ENCODE measurements at regions not wholly inside any gene's neighbourhood (a gene's known extent, or its start where the extent isn't known, plus 50 kb on each side); places are given as distances from the start of the nearest gene placed in this dataset.

DNA sequence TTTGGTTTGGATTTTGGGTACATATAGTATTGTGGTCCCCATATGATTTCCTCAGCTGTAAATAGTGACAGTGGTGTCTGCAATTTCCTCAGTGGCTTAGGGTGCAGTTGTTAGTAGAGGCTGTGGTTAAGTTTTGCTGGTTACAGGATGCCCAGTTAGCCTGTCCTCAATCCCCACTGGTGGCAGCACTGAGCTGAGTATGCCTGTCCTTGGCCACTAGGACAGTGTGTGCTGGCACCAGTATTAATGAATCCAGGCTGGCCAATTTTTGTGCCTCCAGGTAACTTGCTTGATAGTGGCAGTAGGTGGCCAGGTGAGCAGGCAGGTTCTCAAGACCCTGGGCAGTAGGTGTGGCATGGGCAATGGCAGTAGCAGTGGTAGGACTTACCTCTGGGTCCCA, 973.1 kb downstream of the TMEM182 start:
- no peak for DNase-seq

DNA sequence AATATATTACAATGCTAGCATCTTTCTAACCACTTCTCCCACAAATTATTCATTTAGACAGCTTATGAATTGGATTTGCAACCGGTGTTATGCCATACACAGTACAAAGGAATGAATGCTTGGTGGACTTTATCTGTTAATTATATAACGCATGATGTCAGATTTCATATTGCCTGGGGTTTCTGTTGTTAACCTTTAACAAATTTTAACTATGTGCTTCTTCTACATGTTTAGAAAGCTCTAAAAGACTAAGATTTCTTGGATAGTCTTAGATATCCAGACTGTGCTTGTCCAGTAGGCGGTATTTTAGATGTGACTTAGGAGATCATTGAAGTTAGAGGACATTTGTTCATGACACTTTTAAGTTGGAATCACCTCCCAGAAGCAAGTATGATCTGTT, 976.3 kb downstream of the TMEM182 start:
- no peak for DNase-seq

DNA sequence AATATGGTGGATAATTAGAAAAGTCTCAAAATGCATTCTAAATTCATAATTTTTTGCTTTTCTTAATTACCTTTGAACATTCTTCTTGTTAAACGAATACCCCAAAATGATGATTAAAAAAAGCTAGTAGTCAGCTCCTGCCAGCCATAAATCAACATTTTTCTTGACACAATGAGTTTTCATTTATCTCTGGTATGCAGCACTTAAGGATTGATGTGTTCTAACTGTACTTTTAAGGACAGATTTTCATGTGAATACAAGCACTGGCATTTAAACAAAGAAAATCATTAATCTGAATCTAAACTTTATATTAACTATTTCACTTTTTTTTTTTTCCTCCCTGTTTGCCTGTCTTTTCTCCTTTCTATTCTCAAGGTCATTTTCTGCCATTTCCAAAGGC, 976.8 kb downstream of the TMEM182 start:
- no peak for DNase-seq

- no peak for DNase-seq
These were observed 977.4 kb downstream of the TMEM182 start for GRCh38 chr2:103739186-103739585.

GRCh38 chr2:103739921-103740320, 978.1 kb downstream of the TMEM182 start:
- DNase-seq = no peak

- no peak for DNase-seq
These were observed 978.8 kb downstream of the TMEM182 start for GRCh38 chr2:103740631-103741030.

DNA sequence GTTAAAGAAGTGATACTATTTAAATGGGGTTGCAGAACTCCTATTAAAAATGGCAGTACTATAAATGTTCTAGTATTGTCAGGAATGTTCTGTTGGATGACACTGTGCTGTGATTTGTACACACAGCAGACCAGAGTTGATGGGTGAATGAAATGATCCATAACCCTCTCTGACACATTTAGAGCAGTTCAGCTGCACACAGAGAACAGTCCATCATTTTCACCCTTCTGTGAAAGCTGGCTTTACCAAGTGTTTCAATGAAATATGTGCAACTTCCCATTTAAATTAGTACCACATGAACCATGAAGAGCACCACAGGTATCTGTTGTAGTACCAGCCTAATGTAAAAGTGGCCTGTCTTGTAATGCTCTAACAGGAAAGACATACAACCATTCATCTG, 981.4 kb downstream of the TMEM182 start:
- DNase-seq = no peak

DNA sequence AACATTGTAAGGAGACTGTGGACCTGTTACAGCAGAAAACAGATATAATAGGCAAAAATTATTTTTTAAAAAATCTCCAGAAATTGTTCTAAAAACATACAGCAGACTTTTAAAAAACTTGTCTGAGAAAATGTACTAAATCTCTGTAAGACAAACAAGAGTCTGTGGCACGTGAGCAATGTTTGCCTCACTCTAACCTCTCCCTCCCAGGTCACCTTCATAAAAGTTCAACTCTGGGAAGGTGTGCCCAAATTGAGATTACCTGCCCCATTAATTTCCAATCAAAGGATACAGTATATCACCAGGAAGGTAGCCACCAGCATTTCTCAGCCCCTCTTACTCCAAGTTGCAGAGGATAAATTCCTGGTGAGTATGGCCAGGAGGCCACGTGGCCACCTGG, 992.7 kb downstream of the TMEM182 start:
- no peak for DNase-seq

DNA sequence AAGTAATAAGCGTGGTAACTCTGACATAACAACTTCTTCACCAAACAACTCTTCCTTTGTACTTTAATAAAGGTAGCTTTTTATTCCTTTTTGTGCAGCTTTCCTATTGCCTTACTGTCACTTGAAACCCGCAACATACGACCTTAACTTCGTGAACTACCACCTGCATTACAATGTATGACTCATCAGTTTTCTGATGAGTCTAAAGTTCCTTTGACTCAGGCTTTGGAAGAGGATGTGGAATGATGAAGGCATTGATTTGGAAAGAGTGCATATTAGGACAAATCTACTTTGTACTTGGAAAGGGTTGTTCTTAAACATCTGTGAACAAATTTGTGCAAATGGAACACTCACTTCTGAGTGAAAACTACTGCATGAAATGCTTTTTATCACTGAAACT, 1012.1 kb downstream of the TMEM182 start:
- no peak for DNase-seq

DNA sequence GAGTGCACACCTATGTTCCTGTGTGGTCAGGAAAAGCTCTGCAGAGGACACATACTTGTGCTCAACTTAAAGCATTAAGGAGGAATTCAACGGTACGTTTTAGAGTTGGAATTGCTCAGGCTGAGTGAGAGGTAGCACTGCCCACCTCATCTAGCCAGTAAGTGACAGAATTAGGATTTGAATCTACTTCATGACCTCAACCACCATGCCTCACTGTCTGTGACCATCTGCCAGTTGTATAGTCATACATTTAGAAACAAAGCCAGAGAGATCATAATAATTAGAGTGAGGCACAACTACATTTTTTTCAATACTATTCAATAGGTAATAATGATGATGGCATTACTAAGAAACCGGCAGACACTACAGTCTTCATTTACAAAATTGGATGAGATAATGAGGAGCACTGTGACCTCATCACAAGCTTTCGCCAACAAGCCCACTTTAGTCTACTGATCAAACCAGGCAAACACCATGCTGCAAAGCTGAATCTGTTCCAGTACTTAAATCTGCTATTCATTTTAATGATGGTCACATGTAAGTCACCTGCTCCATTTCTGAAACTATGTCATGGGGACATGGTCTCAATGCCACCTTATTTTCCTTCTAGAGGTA, 1018.4 kb downstream of the TMEM182 start:
- no peak for DNase-seq

- DNase-seq = no peak
These were observed 1019.5 kb downstream of the TMEM182 start for GRCh38 chr2:103781313-103781712.

DNA sequence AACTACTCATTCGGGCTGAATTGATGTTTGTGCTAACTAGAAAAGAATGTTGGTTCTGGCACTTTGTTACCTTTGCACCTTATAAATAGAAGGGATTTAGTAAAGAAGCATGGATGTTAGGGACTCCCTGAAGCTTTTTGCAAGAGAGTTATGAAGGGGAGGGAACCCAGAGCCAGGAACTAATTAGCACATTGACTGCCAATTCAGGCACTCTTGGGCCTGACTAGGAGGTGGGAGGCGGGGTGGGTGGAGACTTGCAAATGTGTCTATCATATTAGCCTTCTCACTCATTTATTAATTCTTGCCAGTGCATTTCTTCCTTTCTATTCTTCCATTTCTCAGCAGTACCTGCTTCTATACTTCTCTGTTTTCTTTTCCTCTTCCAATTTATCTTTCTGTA, 1022.4 kb downstream of the TMEM182 start:
- DNase-seq = no peak

DNA sequence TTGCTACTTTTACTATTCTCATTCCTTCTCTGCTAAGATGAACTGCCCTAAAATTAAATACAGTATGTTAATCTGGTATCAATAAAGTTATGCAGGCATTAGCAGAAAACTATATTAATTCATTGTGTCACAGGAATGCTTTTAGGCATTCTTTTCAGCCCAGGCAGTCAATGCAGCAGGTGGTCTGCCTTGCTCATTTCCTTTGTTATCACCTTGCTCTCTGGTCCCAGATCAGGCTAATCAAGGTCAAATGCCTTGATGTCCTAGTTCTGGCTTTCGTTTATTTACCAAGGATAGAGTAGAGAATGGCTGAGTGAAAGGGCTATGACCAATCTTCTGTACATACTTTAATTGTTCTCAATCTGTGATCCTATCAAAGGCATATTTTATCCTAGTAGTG, 1023.6 kb downstream of the TMEM182 start:
- DNase-seq = no peak

DNA sequence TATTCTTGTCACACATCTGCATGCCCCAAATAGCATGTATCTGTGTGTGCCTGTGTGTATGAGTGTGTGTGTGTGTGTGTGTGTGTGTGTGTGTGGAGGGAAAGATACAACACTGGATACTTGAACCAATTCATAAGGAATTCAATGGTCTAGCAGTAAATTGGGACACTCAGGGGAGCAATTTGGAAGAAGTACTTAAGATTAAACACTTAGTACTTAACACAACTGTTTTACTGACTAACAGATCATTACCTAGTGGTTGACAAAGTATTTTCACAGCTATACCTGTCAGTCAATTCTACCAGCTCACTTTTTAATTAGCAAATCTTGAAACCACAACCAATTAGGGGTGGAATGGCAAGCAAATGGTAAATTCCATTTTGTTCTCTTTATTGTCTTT, 1024.1 kb downstream of the TMEM182 start:
- no peak for DNase-seq

- DNase-seq = no peak
These were observed 1026.6 kb downstream of the TMEM182 start for GRCh38 chr2:103788389-103788788.

DNA sequence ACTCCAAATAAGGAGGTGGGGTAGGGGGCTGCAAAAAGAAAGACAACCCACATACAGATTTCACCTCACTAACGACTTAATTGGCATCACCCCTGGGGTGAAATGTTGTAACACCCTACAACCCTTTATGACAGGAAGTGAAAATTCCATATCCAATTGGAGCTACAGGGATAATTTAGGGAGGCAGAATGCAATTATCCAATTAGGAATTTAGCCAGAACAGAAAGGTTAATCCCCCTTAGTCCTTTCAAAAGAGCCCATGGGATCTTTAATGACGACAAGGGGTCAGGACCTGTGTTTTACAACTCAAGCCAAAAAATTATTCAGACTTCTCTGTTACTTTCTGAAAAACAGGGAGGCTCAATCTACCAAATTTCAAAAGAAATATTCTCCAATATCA, 1027.1 kb downstream of the TMEM182 start:
- DNase-seq = no peak

DNA sequence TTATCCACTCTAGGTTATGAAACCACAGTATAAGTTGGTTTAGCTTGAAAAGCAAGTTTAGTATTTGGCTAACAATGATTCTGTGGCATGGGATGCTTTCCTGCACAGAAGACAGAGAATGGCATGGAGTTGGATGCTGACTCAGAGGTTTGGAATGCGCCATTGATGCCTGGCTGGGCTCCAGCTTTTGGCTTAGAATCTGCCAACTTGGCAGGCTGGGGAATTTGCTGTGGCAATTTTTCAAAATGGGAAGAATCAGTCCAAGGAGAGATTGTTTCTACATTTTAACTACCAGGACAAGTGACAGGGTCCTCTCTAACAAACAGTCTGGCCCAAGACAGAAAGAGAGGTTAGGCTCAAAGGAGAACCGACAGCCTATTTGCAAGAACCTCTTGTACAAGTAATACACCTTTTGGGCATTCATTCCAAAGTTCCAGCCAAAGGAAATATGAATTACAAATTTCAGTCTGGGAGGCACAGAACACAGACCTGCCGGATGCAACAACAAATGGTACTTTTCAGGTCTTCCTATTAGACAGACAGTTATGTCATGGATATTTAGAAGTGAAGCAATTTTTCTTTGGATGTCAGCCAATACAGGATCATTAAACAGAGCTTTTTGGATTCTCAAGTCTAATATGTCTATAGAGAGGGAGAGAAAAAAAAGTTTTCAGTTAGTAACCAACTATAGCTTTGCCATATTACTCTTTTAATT, 1027.7 kb downstream of the TMEM182 start:
- no peak for DNase-seq

GRCh38 chr2:103792042-103792441, 1030.2 kb downstream of the TMEM182 start:
- DNase-seq = no peak

DNA sequence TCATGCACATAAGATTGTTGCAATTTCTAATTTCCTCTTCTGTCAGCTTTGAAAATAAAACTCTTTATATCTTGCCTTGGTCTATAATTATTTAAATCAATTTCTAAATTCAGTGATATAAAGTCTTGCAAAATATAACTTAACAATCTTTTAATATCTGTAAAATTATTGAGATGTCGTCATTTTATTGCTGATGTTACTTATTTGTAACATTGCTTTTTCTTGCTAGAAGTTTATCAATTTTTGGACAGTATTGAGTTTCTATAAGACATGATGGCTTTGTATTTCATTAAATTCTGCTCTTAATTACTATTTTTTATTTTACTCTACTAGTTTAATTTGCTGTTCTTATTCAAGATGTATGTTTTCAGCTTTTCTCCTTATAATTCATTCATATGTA, 1036.5 kb downstream of the TMEM182 start:
- DNase-seq = no peak

- no peak for DNase-seq
These were observed 1042.2 kb downstream of the TMEM182 start for GRCh38 chr2:103804013-103804412.

- no peak for DNase-seq
These were observed 1043.9 kb downstream of the TMEM182 start for GRCh38 chr2:103805746-103806145.

DNA sequence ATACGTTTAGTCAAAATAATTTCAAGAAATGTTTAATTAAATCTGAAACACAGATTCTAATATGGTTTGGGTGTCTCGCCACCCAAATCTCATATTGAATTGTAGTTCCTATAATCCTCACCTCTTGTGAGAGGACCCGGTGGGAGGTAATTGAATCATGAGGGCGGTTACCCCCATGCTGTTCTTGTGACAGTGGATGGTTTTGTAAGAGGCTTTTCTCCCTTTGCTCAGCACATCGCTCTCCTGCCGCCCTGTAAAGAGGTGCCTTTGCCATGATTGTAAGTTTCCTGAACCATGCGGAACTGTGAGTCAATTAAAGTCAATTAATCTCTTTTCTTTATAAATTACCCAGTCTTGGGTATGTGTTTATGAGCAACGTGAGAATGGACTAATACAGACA, 1045.1 kb upstream of the POU3F3 start:
- no peak for DNase-seq

GRCh38 chr2:103809415-103809814, 1044.5 kb upstream of the POU3F3 start:
- no peak for DNase-seq

DNA sequence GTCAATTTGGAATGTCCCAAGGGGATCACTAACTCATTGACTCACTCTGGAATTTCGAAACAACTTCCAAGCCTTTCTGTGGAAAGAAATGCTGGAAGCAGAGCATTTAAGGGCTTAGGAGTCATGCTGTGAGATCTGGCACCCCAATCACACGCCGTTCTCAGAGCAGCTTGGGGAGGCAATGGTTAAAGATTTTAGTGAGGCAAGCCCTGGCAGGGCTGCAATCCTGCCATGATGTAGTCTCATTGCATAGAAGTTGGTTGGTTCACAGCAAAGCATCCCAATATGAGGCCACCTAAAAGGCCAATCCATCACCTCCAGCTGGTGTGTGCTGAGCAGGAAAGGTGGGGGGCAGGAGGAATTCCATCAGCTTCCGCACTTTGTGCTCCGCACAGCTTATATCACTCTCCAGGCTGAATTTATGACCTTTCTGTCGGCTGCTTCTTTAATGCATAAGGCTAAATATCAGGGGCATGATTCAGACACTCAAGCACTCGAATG, 1043.9 kb upstream of the POU3F3 start:
- no peak for DNase-seq

GRCh38 chr2:103810875-103811274, 1043.0 kb upstream of the POU3F3 start:
- DNase-seq = no peak

Data from activated CD8-positive, alpha-beta memory T cell treated with anti-CD3 and anti-CD28 coated beads for 24 hours (primary cell).